Activated gamma-delta T cell treated with Interleukin-2 at 50 U/mL for 16 hours (primary cell): ENCODE measurements at regions not wholly inside any gene's neighbourhood (a gene's known extent, or its start where the extent isn't known, plus 50 kb on each side); places are given as distances from the start of the nearest gene placed in this dataset.
"Not testable (repeated sequence)": the region's sequence is repeated elsewhere in the genome, so short reads cannot be mapped to it uniquely, and the experiment has no call there.

Experiments
- DNase-seq: peaks from one replicate; pipeline ENCODE4 v3.0.0-alpha.2; 2020

DNA sequence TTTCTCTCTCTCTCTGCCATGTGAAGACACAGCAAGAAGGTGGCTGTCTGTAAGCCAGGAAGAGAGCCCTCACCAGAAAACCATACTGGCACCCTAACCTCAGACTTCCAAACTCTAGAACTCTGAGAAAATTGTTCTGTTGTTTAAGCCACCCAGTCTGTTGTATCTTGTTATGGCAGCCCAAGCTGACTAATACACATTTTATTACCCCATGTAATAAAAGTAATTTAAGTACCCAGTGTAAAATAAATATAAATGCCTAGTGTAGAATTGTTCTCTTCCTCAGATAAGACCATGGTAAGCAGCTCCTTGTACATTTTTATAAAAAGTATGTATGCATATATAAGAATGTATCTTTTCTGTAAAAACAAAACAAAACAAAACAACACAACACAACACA is 119.7 kb downstream of the DTL start:
- DNase-seq = no peak

DNA sequence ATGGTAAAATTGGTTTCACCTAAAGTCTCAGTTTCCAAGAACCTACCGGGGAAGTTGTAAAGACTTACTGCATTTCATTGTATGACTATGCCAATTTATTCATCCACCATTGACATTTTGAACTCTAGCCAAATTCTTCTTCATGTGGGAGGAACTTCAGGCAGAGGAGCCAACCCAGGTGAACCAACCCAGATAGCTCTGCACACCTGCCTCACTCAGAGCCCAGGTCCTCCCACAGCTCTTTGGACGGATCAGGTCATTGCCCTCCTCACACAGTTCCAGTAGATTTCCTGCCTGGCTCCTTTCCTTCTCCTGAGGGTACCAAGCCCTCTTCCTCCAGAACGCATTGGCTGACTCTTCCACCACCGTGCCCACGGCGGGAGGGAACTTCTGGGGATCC is 121.7 kb downstream of the DTL start:
- no peak for DNase-seq

GRCh38 chr1:212158912-212159796 is 123.6 kb downstream of the DTL start:
- DNase-seq = peak; percentile 17

DNA sequence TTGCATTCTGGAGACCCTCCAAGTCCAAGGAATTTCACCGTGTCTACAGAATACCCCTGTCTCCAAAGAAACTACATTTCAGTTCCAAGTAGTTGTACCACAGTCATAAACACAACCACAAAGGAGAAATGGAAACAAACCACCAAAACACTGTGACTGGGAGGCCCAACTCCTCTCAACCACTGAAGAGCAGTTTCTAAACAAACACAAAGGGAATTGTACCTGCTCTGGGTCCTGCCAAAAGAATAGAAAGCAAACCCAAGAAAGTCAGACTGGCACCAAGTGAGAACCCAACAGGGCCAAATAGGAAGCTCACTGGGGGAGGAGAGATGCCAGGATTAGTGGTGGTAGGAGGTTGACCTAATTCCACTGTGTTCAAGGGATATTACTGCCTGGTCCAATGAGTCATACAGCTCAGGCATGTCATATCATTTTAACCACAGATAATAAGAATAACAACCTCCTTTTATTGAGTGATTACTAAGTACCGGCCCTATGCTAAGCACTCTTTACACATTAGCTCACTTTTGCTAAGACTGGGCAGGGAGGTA is 123.9 kb upstream of the PPP2R5A start:
- no peak for DNase-seq

DNA sequence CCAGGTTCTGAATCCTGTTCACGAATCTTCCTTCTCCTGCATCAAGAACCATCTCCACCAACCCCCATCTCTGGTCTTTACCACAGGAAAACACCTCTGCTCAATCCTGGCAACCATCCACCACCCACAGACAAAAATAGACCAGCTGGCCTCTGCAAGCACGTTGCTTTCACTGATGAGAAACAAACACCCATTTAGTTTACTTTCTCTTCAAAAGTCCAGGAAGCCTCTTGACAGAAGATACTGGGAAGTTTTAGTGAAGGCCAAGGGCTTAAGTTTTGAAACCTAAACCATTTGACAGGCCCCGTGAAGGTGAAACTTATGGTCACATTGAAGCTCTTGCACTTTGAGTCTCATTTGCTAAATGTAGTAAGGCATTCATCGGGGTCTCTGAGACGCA is 122.6 kb upstream of the PPP2R5A start:
- DNase-seq = peak; percentile 41

DNA sequence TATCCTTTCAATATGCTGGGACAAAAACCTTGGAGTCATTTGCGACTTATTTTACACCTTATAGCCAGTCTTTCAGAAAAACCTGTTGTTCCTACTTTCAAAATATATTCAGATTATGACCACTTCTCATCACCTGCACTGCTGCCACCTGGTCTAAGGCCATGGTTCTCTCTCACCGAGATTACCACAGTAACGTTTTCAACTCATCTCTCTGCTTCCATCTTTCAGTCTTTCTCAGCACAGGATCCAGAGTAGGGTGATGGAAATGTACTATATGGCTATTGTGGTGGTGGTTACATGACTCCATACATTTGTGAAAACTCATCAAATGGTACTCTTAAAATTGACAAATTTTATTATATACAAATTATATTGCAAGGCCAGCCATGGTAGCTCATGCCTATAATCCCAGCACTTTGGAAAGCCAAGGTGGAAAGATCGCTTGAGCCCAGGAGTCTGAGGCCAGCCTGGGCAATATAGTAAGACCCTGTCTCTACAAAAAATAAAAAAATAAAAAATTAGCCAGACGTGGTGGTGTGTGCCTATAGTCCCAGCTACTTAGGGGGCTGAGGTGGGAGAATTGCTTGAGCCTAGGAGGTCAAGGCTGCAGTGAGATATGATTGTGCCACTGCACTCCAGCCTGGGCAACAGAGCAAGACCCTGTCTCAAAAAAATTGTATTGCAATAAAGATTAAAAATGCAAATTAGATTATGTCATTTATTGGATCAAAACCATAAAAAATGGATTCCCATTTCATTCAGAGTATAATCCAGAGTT is 120.9 kb upstream of the PPP2R5A start:
- no peak for DNase-seq

DNA sequence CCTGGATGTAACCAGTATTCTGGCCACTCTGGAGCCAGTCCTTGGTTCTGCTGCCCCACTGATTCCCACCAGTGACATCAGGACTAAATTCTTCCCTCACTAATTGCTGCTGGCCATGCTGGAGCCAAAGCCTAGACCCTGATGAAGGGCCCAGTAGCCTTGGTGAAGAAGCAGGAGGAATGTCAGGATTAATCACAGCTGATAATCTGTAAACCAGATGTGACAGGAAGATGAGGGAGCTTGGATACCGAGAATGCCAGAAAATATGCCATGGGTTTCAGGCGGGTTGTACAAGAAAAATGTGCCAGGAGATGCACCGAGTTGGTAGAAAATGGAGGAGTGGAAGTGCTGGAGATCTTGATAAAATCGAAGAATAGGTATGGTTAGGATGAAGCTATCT is 119.0 kb upstream of the PPP2R5A start:
- DNase-seq = no peak

GRCh38 chr1:212166644-212167043 is 118.6 kb upstream of the PPP2R5A start:
- no peak for DNase-seq

GRCh38 chr1:212167098-212167497 is 118.1 kb upstream of the PPP2R5A start:
- DNase-seq = no peak

DNA sequence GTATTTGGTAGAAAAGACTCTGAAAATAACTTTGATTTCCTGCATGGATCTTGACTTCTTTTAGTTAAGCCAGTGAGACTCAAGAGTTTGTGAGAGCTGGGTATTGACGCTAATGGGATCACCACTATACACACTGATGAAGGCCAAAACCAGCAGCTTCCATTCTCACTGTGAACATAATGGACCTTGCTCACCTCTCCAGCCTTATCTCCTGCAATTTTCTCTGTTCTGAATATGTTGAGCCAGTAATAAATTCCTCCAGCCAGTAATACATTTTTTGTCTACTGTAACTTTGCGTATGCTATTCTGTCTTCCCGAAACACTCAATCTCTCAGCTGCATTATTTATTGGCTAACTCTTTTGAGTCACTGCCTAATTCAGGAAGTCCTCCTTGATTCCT is 111.6 kb upstream of the PPP2R5A start:
- DNase-seq = no peak

DNA sequence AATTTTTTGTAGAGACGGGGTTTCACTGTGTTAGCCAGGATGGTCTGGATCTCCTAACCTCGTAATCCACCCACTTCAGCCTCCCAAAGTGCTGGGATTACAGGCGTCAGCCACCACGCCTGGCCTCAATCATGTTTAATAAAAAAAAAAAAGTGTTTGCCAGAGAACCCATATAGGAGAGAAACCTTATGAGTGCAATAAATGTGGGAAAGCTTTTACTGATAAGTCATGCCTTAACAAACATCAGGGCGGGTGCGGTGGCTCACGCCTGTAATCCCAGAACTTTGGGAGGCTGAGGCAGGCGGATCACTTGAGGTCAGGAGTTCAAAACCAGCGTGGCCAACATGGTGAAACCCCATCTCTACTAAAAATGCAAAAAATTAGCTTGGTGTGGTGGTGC is 110.9 kb upstream of the PPP2R5A start:
- not testable (repeated sequence) for DNase-seq

GRCh38 chr1:212177542-212177941 is 107.7 kb upstream of the PPP2R5A start:
- no peak for DNase-seq

GRCh38 chr1:212178851-212179250 is 106.4 kb upstream of the PPP2R5A start:
- DNase-seq = no peak

DNA sequence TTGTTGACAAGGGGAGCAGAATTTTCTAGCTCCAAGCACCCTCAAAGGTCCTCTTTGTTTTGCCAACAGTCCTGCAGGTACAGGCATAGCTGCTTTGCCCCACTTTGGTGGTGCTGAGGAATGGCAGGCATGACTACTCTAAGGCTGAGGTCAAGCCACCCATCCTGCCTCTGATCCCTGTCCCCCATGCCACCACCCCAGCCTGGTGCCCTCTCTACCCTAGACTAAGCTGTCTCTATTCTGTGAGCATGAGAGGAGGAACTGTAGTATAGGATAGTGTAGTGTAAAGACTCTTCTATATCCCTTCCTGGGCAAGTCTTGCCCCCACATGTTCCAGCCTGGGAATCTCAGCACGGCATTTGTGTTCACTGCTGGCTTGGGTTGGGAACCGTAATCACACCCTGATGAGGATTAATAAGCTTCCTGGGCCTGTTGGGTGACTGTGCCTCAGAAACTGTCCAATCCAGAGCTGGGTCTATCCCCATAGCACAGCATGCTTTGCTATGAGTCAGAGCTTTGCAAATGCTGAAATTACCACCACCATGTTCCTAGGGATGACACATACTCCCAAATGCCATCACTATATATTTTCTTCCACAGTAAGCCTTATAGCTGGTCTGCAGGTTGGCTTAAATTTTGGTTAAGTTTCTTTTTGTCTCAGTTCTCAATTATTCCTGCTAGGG is 105.7 kb upstream of the PPP2R5A start:
- no peak for DNase-seq

DNA sequence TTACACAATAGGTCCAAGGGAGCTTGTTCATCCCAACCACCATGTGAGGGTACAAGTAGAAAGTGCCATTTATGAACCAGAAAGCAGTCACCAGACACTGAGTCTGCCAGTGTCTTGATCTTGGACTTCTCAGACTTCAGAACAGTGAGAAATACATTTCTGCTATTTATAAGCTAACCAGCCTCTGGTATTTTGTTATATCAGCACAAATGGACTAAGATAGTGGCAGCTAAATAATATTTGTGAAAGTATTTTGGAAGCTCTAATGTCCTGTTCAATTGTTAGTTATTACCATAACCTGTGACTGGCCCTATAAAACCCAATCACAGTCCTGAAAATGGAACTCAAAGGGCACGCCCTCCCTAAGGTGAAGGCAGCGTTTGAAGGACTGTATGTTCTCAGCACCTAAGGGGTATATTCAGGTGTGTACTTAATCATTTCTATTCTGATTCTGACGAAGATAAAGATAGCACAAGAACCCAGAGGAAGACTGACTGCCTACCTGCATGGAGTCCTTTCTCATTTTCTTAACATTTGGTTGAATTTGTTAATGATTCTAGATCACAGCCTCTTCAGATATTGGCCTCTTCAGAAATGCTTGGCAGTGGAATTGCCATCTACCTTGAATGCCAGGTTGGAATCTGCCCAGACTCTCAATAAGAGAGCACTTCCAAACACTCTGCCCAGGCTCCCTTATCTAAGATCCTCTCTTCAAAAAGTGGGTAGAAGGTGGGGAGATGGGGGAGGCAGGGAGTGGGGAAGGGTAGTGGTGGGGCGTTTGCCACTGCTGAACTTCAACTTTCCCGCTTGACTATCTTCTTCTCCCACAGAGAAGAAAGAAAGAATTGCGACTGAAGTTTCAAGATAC is 104.0 kb upstream of the PPP2R5A start:
- DNase-seq = no peak

- no peak for DNase-seq
These were observed 103.0 kb upstream of the PPP2R5A start for GRCh38 chr1:212182171-212182570.

DNA sequence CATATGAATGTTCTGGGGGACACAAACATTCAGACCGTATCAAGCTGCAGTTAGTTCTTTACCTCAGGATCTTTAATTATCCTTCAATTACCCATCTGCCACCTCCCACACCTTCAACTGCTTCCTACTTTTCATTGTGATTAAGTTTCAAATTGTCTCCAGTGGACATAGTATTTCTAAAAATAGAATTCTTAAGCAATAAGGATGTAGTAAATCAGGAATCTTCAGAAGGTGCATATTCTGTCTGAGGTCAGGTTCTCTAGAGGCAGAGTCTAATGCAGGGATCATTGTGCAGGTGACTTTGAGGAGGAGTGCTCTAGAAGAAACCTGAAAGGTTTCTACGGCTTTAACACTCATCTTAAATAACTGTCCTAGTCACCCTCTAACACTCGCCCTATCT is 102.6 kb upstream of the PPP2R5A start:
- no peak for DNase-seq

DNA sequence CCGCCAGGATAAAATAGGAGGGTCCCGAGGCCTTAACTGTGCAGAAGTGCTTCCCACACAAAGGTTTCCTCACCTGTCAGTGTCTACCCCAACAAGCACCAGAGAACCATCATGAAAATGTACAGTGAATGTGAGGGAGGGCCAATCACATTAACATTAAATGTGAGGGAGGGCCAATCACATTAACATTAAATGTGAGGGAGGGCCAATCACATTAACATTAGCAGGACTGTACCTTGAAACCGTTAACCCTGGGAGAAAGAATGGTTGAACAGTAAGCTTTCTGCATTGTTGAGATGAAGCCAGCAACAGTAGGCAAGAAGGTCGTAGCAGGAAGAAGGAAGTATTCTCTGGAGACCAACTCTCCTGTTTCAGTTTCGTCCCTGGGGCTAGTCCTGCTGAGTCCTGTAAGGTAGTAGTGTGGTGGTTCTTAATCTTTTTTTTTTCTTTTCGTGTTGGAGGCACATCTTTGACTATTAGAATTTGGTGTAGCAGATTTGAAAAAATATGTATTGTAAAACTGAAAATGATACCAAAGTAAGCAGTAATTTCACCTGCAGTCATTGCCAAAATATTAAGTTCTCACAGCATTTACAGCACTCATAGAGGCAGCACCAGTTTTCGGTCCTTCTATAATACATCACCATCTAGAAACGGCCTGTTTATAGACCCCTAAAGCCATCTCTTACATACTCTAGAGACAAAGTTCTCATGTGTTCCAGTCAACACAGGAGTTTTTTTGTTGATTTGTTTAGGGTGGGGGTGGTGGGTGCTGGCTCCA is 98.6 kb upstream of the PPP2R5A start:
- DNase-seq = no peak

DNA sequence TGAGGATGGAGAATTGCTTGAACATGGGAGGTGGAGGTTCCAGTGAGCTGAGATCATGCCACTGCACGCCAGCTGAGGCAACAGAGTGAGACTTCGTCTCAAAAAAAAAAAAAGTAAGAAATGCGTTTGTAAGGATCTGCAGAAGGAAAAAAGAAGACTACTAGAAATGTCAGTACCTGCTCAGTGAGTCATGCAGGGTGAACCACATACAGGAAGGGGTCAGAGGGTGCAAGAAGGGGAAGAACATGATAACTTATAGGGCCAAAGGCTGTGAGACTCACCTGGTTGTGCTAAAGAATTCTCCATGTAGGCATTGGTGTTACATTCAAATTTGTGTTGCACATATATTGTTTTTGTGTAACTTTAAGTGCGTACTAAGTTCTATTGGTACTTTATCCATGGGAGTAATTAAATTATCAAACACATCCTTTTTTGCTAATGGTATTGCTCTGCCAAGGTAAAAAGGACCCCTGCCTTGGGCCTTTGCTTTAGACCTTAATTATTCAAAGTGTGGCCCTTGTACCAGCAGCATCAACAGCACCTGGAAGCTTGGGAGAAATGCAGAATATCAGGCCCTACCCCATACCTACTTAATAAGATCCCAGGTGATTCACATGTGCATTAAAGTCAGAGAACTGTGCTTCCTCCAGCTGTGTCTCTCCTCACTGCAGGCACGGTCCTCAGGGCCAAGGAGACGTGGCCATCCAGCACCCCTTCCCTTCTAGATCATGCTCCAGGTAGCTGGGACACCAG is 96.4 kb upstream of the PPP2R5A start:
- DNase-seq = peak; percentile 29

DNA sequence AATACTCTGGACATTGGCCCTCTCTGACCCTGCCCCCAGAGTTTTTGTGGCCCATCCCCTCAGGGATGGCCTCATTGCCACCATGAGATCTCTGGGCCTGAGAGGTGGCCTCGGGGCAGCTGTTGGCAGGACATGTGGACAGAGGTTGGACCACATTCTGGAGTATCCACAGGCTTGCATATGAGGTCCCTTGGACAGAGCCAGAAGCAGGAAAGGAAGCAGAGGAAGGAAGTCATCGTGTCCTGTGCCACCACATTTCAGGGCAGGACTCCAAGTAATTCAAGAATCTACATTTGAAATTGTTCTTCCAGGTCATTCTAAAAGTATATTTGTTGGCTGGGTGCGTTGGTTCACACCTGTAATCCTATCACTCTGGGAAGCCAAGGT is 95.9 kb upstream of the PPP2R5A start:
- no peak for DNase-seq

GRCh38 chr1:212190169-212190568 is 95.0 kb upstream of the PPP2R5A start:
- DNase-seq = no peak
